ENCODE measurements at regions not wholly inside any gene's neighbourhood (a gene's known extent, or its start where the extent isn't known, plus 50 kb on each side); places are given as distances from the start of the nearest gene placed in this dataset.

GRCh38 chr6:140909625-140910024 is 1223.1 kb upstream of the GJE1 start:
- TF ChIP-seq CTCF (IDR thresholded peaks at IDR 0.05; ENCODE audit: insufficient read depth, low read depth, low read length) (no peak), EZH2 (IDR thresholded peaks at IDR 0.05; ENCODE audit: insufficient read depth, low read length) (no peak)
